GM10248 (cell line): ENCODE measurements at regions not wholly inside any gene's neighbourhood (a gene's known extent, or its start where the extent isn't known, plus 50 kb on each side); places are given as distances from the start of the nearest gene placed in this dataset.

Source experiments
- CTCF ChIA-PET: fragments of 300-600 bp; sonication (Branson Sonifier 250); formaldehyde crosslinking; extraction: SDS; loops from one replicate; lab custom pipeline; 2021; ENCODE audit warnings: antibody characterized with exemption; lab: Yijun Ruan, JAX
- POLR2A ChIA-PET: fragments of 350-650 bp; sonication (Branson Sonifier 250); formaldehyde crosslinking; extraction: SDS; loops from one replicate; lab custom pipeline; 2020; ENCODE audit warnings: antibody characterized with exemption; lab: Yijun Ruan, JAX
- DNase-seq: peaks from one replicate; pipeline ENCODE4 v3.0.0; 2012; ENCODE audit errors: extremely low spot score
- CTCF ChIP-seq: IDR thresholded peaks from 2 replicates; pipeline ENCODE4 v1.5.1; 2012; ENCODE audit warnings: mild to moderate bottlenecking, low read depth; ENCODE audit errors: extremely low read depth, missing control alignments, control extremely low read depth

- CTCF ChIA-PET = no interaction called here
- no peak for DNase-seq
- POLR2A ChIA-PET = no interaction called here
- TF ChIP-seq CTCF = no peak
Observed at GRCh38 chr15:87209891-87210689, 1046.4 kb downstream of the NTRK3 start.

- no peak for DNase-seq
- CTCF ChIA-PET = no interaction called here
- no peak for TF ChIP-seq CTCF
- POLR2A ChIA-PET = no interaction called here
Observed at GRCh38 chr15:87207990-87208580, 1048.5 kb downstream of the NTRK3 start.

GRCh38 chr15:87207251-87207650 is 1049.3 kb downstream of the NTRK3 start:
- TF ChIP-seq CTCF = no peak
- ChIA-PET CTCF (no interaction called here), POLR2A (no interaction called here)
- no peak for DNase-seq

GRCh38 chr15:87201986-87202385 is 1054.6 kb downstream of the NTRK3 start:
- DNase-seq = no peak
- ChIA-PET POLR2A (no interaction called here), CTCF (no interaction called here)
- no peak for TF ChIP-seq CTCF

- DNase-seq = no peak
- TF ChIP-seq CTCF = no peak
- CTCF ChIA-PET = no interaction called here
- POLR2A ChIA-PET = no interaction called here
Observed at GRCh38 chr15:87200149-87200548, 1056.4 kb downstream of the NTRK3 start.

GRCh38 chr15:87197981-87198380 is 1058.6 kb downstream of the NTRK3 start:
- ChIA-PET POLR2A (no interaction called here), CTCF (no interaction called here)
- no peak for TF ChIP-seq CTCF
- DNase-seq = no peak
